ENCODE measurements at regions not wholly inside any gene's neighbourhood (a gene's known extent, or its start where the extent isn't known, plus 50 kb on each side); places are given as distances from the start of the nearest gene placed in this dataset.
"Not testable (repeated sequence)": the region's sequence is repeated elsewhere in the genome, so short reads cannot be mapped to it uniquely, and the experiment has no call there.

- no peak for DNase-seq
Measured at GRCh38 chr10:63675171-63675570, 154.0 kb downstream of the REEP3 start.

GRCh38 chr10:63677001-63677400, 155.8 kb downstream of the REEP3 start:
- DNase-seq: no peak

- DNase-seq: not testable (repeated sequence)
Measured at GRCh38 chr10:63680545-63680944, 159.3 kb downstream of the REEP3 start.

DNA sequence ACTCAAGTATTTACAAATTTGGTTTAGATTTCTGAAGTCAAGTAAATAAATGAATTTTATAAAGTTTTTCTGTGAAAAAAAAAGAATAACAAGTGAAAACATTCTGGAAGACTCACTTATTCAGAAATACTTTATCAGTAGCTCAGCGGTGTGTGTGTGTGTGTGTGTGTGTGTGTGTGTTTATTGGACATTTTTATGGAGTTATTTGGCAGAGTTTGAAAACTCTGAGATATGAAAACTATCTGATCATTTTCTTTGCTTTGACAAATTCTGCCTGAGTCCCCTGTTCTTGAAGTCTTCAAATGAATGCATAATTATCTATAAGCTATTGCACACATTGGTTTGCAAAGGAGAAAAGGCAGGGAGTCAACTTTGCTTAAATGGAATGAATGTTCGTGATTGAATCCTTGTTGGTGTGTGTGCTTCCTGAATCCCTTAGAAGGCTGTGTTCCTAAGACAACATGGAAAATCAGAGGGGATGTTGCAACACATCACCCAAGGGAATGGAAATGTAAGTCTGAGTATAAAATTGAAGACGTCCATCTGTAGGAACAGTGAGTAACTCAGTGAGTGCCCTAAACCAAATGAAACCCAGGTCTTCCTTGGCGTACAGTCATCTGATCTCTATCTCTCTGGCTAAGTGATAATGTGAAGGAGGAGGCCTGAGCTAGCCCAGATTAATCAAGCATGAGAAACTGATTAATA, 160.9 kb downstream of the REEP3 start:
- no peak for DNase-seq

GRCh38 chr10:63682698-63683052, 161.5 kb downstream of the REEP3 start:
- not testable (repeated sequence) for DNase-seq

DNA sequence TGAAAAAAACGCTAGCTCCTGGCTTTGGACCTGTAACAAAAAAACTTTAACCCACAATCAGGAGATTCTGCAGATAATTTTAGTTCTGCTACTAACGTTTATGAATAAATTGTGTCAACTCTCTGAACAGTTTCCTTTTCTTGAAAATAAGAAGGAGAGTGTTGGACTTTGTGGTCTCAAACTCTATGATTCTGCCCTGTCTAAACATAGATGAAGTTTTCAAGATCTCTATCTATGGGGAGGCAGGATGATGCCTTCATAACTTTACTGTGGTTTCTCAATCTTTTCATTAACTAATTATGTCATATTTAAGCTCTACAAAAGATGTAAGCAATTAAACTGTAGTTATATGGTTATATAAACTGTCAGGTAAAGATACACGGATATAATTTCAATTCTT, 162.0 kb downstream of the REEP3 start:
- no peak for DNase-seq

GRCh38 chr10:63683686-63684085, 162.5 kb downstream of the REEP3 start:
- no peak for DNase-seq

- DNase-seq: no peak
Measured at GRCh38 chr10:63684257-63684936, 163.2 kb downstream of the REEP3 start.

DNA sequence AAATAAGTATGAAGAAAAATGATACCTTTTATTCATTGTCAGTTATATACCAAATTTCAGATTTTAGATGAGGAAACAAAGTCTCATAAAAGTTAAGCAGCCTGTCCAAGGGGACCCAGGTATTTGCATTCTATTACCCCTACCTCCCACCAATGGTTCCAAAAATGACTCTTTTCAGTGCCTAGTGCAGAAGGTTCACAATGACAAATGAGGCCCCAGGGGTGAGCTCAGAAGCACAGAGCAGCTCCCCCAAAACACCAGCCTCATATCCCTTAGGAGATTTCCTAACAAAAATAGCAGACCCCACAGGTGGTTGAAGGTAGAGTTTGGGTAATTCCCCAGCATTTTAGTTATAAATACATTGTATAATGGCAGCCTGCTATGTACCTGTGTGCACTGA, 168.6 kb downstream of the REEP3 start:
- DNase-seq: no peak

GRCh38 chr10:63692220-63692896, 171.2 kb downstream of the REEP3 start:
- DNase-seq: no peak

GRCh38 chr10:63693021-63693420, 171.8 kb downstream of the REEP3 start:
- not testable (repeated sequence) for DNase-seq

GRCh38 chr10:63696205-63696604, 175.0 kb downstream of the REEP3 start:
- no peak for DNase-seq

DNA sequence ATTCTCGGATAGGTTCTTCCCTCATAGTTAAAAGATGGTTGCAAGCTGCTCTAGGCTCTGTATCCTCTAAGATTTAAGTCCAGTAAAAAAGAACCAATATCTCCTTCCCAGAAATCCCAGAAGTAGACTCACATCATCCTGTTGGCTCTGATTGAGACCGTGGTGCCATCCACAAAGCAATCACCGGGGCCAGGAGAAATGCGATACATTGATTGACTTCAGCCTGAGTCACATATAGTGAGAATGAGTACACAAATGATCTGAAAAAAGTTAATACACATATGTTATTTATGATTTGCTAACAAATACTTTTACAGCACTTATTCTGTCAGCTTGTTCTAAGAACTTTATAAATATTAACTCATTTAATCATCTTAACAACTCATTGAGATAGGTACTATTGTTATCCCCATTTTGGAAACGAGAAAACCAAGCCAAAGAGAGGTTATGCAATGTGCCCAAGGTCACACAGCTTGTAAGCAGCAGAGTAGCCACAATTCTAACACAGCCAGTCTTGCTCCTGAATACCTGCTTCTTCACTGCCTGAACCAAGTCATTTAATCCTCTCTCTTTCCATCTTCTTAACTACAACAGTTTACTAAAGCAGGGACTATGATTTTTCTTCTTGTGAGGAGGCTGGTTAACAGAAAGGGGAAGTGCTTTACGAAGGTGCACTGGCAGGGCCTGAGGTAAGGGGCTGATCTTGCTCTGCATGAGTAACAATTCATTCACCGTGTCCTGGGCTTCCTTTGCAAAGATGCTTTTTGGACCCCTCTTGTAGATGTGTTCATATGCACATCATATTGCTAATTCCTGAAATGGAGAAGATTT, 177.0 kb downstream of the REEP3 start:
- DNase-seq: no peak

GRCh38 chr10:63698787-63699150, 177.6 kb downstream of the REEP3 start:
- DNase-seq: no peak

DNA sequence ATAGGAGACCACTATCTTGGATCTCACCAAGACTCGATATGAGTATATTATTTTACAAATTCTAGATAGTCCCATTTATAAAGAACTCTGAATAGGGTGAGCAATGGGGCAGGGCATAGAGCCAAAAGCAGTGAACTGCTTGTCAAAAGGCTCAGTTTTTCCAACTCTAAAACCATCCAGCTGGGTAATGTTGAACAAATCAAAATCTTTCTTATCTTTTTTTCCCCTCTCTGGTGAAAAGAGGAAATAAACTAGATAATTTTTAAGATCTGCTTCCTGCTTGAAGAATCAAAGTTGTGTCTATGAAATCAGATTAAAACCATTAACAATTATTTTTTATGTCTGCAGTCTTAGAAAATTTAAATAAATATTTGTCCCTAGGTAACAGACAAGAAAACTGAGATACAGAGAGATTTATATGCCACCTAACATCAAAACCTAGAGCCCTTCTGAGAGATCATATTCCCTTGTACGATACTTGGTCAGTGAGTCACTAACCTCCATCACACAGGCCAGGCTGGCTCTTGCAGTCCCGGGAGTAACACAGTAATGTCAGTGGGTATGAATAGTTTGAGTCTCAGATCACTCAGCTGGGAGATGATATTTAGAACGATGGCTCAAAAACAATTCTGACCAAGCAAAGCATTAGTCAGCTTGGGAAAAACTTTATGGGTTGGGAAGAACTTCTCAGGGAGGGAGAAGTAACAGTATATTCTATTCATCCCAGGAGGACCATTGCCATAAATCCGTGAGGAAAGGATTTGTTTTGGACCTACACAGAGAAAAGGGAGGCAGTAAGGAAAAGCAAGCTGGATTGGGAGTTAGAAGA, 178.8 kb downstream of the REEP3 start:
- peak; percentile 46 for DNase-seq

GRCh38 chr10:63700631-63701156, 179.5 kb downstream of the REEP3 start:
- DNase-seq: no peak

GRCh38 chr10:63702092-63702491, 180.9 kb downstream of the REEP3 start:
- no peak for DNase-seq

DNA sequence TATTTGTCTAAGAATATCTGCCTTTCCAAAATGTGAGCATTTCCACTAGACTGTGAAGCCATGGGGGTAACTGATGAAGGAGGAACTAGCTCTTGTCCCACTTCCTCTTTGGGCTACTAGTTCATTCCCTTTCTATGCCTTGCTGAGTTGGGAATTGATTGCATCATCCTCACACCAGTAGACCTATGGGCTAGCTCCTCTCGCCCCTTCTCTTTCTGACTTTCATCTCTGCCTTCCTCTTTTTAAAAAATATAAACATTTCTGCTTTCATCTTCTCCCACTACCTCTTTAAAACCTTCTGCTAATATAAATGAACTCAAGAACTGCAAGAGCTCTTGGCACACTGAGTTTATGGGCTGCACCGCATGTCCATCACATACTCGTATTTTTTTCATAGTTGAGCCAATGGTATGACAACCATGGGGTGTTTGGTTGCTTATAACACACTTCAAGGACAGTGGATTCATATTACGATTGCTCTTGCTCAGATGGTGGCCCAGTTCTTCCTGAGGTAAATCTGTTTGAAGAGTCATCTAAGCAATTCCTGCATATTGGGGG, 182.0 kb downstream of the REEP3 start:
- DNase-seq: no peak

DNA sequence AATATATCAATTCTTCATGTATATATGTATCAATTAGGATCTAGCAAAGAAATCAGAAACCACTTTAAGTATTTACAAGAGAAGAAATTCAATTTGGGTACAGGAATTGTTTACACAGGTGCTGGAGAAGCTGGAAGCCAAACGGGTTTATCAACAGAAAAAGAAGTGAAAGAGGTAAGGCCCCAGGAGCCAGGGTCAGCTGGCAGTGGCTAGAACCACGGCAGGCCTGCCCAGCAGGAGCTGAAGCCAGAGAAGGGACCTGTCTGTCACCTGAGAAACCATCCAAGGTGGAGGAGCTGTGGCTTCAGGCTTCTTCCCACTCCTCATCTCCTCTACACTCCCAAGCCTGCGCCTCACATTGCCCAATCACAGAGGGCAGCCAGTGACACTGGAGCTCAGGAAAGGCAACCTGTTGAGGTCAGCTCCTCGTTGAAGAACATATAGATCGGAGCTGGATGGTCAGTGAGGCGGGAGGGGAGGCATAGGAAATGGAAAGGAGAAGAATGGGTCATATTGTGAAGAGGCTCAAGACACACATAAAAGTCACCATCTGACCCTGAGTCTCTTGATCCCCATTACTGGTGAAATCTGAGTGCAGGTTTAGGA, 182.6 kb downstream of the REEP3 start:
- DNase-seq: no peak

- peak; percentile 19 for DNase-seq
Measured at GRCh38 chr10:63707254-63707910, 186.2 kb downstream of the REEP3 start.

- DNase-seq: no peak
Measured at GRCh38 chr10:63708421-63708820, 187.2 kb downstream of the REEP3 start.

Measured in stimulated activated CD4-positive, alpha-beta T cell treated with anti-CD3 and anti-CD28 coated beads, Interleukin-15, amount 100 ng/mL, for 24 hours (primary cell).